Small intestine (tissue), 7 donors: ENCODE measurements at regions not wholly inside any gene's neighbourhood (a gene's known extent, or its start where the extent isn't known, plus 50 kb on each side); places are given as distances from the start of the nearest gene placed in this dataset.

Source experiments
- DNase-seq, 2 donors: peaks; one replicate each; pipeline versions ENCODE4 v3.0.0 to v3.0.0-alpha.2; 2013
- FAIRE-seq: peaks from 2 replicates; lab custom pipeline; 2012; peaks lifted over from hg19 to GRCh38; lab: Jason Lieb, UNC
- H3K27ac ChIP-seq, 3 donors: one replicate each; pipeline ENCODE4 v1.5.1; 2013; ENCODE audit warnings: low read length in 2 of 3, mild to moderate bottlenecking in 2 of 3, control low read depth in 1 of 3, inconsistent platforms in 1 of 3, low read depth in 1 of 3, moderate library complexity in 1 of 3
- H3K27me3 ChIP-seq, 3 donors: one replicate each; pipeline ENCODE4 v1.6.1; 2013; ENCODE audit warnings: low read length in 3 of 3, inconsistent platforms in 1 of 3; ENCODE audit not compliant: control insufficient read depth in 3 of 3, insufficient read depth in 3 of 3
- H3K36me3 ChIP-seq, 3 donors: one replicate each; pipeline ENCODE4 v1.6.1; 2013; ENCODE audit warnings: low read length in 3 of 3, inconsistent platforms in 1 of 3, low read depth in 1 of 3, mild to moderate bottlenecking in 1 of 3, moderate library complexity in 1 of 3; ENCODE audit not compliant: control insufficient read depth in 3 of 3, insufficient read depth in 2 of 3
- H3K4me1 ChIP-seq, 3 donors: one replicate each; pipeline ENCODE4 v1.6.1; 2013; ENCODE audit warnings: low read length in 2 of 3, inconsistent platforms in 1 of 3, low read depth in 1 of 3, mild to moderate bottlenecking in 1 of 3, moderate library complexity in 1 of 3; ENCODE audit not compliant: control insufficient read depth in 3 of 3, insufficient read depth in 2 of 3
- H3K4me3 ChIP-seq, 3 donors: one replicate each; pipeline ENCODE4 v1.5.1; 2013; ENCODE audit warnings: low read length in 3 of 3, control low read depth in 1 of 3, inconsistent platforms in 1 of 3, low read depth in 1 of 3, mild to moderate bottlenecking in 1 of 3, moderate library complexity in 1 of 3
- H3K9me3 ChIP-seq, 2 donors: one replicate each; pipeline ENCODE4 v1.6.1; 2013; ENCODE audit warnings: low read depth in 1 of 2, low read length in 1 of 2; ENCODE audit not compliant: control insufficient read depth in 2 of 2, insufficient read depth in 1 of 2
- WGBS, 3 donors: extraction: QIAGEN DNeasy Blood & Tissue Kit; methylation state at CpG; one replicate each; pipeline ENCODE4 v1.1.7; 2013; 5-methylcytosine and 5-hydroxymethylcytosine counted together
- donor health status: healthy with polysubstance abuse.
- donor health status: control.
- donor health status: control.
- donor health status: Bipolar disorder and iron deficiency.
- donor health status: healthy.

DNA sequence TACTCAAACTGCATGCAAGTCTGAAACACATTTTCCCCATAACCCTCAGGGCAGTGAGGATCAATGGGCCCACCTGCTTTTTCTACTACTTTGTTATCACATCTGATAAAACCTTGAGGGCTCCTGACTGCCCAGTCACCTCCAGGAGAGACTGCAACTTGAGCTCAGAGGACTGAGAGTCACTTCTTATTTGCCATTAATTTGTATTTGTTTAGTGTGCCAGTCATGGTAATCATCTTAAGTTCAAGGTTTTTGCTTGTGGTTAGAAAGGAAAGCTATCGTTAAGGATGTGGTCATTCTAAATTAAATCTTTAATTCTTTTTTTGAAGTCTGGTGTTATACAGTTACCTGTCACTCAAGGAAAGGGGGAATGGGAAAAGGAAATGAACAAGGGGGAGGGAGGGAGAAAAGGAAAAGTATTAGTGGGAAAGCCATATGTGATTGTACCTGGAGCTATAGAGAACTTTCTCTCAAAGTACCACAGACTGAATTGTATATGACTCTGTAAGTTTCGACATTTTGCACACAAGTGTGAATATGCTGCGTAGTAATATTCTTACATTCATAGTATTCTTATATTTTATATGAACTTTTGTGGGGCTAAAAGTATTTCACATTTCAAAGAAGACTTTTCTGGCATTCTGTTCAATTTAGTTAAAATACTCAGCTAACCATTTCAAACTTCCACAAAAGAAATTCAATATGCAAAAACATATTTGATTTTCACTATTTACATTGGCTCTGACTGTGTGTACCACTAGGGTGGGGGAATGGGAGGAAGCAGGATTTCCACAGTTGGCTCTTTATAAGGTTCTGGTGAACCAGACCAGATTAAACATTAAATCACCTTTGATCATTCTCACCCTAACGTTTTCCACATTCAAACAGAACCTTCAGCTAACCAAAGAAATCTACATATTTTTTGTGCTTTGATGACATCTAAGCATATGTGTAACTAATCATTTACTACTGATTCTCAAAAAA, 166.5 kb upstream of the ATP11B start:
- FAIRE-seq, result no peak
- H3K36me3 ChIP-seq, result no peaks in the 10 kb centered on the region
- no peaks in the 10 kb centered on the region for H3K27me3 ChIP-seq
- WGBS, 3 donors, result 40 to 62% (median 51%) methylated on average over 4 of the region's 4 CpGs
- H3K4me1 ChIP-seq, result no peaks in the 10 kb centered on the region
- no peak for DNase-seq
- no peak overlapping the region for H3K4me3 ChIP-seq
- H3K27ac ChIP-seq, result no peak overlapping the region
- no peaks in the 10 kb centered on the region for H3K9me3 ChIP-seq

GRCh38 chr3:182628531-182628930, 164.8 kb upstream of the ATP11B start:
- H3K4me1 ChIP-seq, result no peaks in the 10 kb centered on the region
- WGBS, 3 donors, result 86 to 90% (median 87%) methylated on average over 2 of the region's 2 CpGs
- no peaks in the 10 kb centered on the region for H3K27me3 ChIP-seq
- H3K36me3 ChIP-seq, result no peaks in the 10 kb centered on the region
- no peak for DNase-seq
- H3K4me3 ChIP-seq, result no peak overlapping the region
- no peak for FAIRE-seq
- no peak overlapping the region for H3K27ac ChIP-seq
- H3K9me3 ChIP-seq, result no peaks in the 10 kb centered on the region

DNA sequence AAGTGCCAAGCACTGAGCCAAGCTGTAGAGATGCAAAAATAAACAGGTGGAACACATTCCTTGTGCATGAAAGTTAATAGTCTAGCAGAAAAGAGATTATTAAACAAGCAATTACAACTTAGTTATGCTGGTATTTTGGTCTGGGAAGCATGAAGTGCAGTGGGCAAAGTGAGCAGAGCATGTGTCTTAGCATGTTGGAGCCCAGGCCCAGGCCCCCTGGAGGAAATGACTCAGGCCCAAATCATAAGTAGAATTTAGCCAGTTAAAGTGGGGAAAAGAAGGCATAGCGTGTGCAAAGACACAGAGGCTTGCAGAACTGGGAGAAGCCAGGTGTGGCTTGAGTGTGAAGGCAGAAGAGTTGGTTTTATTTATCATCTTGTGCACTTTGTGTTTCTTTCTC, 163.8 kb upstream of the ATP11B start:
- WGBS, 3 donors, result 43 to 92% (median 85%) methylated on average over 1 of the region's 1 CpG

GRCh38 chr3:182631183-182632076, 161.9 kb upstream of the ATP11B start:
- no peak for FAIRE-seq
- no peak for DNase-seq
- no peak overlapping the region for H3K27ac ChIP-seq
- WGBS, 3 donors, result 73 to 77% (median 75%) methylated on average over 6 of the region's 6 CpGs
- H3K4me1 ChIP-seq, result no peaks in the 10 kb centered on the region
- no peaks in the 10 kb centered on the region for H3K27me3 ChIP-seq
- no peak overlapping the region for H3K4me3 ChIP-seq
- no peaks in the 10 kb centered on the region for H3K36me3 ChIP-seq
- no peaks in the 10 kb centered on the region for H3K9me3 ChIP-seq

More for the DNA sequence above, 163.8 kb upstream of the ATP11B start:
- DNase-seq (no peak), FAIRE-seq (no peak)
- no peaks in the 10 kb centered on the region for H3K36me3 ChIP-seq
- H3K9me3 ChIP-seq, result no peaks in the 10 kb centered on the region
- no peaks in the 10 kb centered on the region for H3K4me1 ChIP-seq
- no peak overlapping the region for H3K4me3 ChIP-seq
- no peak overlapping the region for H3K27ac ChIP-seq
- H3K27me3 ChIP-seq, result no peaks in the 10 kb centered on the region

- H3K4me3 ChIP-seq, result no peak overlapping the region
- no peaks in the 10 kb centered on the region for H3K4me1 ChIP-seq
- H3K27me3 ChIP-seq, result no peaks in the 10 kb centered on the region
- H3K36me3 ChIP-seq, result no peaks in the 10 kb centered on the region
- DNase-seq (no peak), FAIRE-seq (no peak)
- WGBS, 3 donors, result 93 to 94% (median 94%) methylated on average over 4 of the region's 4 CpGs
- H3K9me3 ChIP-seq, result no peaks in the 10 kb centered on the region
- H3K27ac ChIP-seq, result no peak overlapping the region
Measured at GRCh38 chr3:182632077-182632393, 161.3 kb upstream of the ATP11B start.

GRCh38 chr3:182633186-182633585, 160.1 kb upstream of the ATP11B start:
- H3K27ac ChIP-seq, result no peak overlapping the region

GRCh38 chr3:182636646-182637045, 156.7 kb upstream of the ATP11B start:
- 66 to 77% (median 71%) methylated on average over 1 of the region's 1 CpG for WGBS, 3 donors
- Histone ChIP-seq H3K4me1 (peaks cover 0 to 5% (median 0%) of the 10 kb centered on the region in 3 donors), H3K4me3 (no peak overlapping the region), H3K27me3 (no peaks in the 10 kb centered on the region), H3K36me3 (no peaks in the 10 kb centered on the region), H3K27ac (no peak overlapping the region), H3K9me3 (no peaks in the 10 kb centered on the region)
- FAIRE-seq (no peak), DNase-seq (no peak)

More at GRCh38 chr3:182633186-182633585, 160.1 kb upstream of the ATP11B start:
- Histone ChIP-seq H3K4me3 (no peak overlapping the region), H3K27me3 (no peaks in the 10 kb centered on the region), H3K36me3 (no peaks in the 10 kb centered on the region), H3K9me3 (no peaks in the 10 kb centered on the region), H3K4me1 (peaks cover 0 to 5% (median 0%) of the 10 kb centered on the region in 3 donors)
- FAIRE-seq (no peak), DNase-seq (no peak)
- WGBS, 3 donors, result 80 to 82% (median 81%) methylated on average over 7 of the region's 7 CpGs

GRCh38 chr3:182637350-182638110, 155.8 kb upstream of the ATP11B start:
- DNase-seq, result peak; percentile 38 to 87
- 38 to 67% (median 54%) methylated on average over 2 of the region's 2 CpGs for WGBS, 3 donors
- no peaks in the 10 kb centered on the region for H3K27me3 ChIP-seq
- no peak overlapping the region for H3K4me3 ChIP-seq
- peaks cover 0 to 8% (median 0%) of the 10 kb centered on the region in 3 donors for H3K4me1 ChIP-seq
- FAIRE-seq, result no peak
- no peaks in the 10 kb centered on the region for H3K36me3 ChIP-seq
- H3K27ac ChIP-seq, result no peak overlapping the region
- H3K9me3 ChIP-seq, result no peaks in the 10 kb centered on the region
